Iris pigment epithelial cell (primary cell): ENCODE measurements at regions not wholly inside any gene's neighbourhood (a gene's known extent, or its start where the extent isn't known, plus 50 kb on each side); places are given as distances from the start of the nearest gene placed in this dataset.

Source experiments
- DNase-seq: peaks from one replicate; pipeline ENCODE4 v3.0.0-alpha.2; 2011; ENCODE audit warnings: low read depth

- no peak for DNase-seq
Observed at GRCh38 chr11:111035746-111036145, 209.8 kb upstream of the POU2AF2 start.

GRCh38 chr11:111026241-111026640, 219.3 kb upstream of the POU2AF2 start:
- DNase-seq = no peak

DNA sequence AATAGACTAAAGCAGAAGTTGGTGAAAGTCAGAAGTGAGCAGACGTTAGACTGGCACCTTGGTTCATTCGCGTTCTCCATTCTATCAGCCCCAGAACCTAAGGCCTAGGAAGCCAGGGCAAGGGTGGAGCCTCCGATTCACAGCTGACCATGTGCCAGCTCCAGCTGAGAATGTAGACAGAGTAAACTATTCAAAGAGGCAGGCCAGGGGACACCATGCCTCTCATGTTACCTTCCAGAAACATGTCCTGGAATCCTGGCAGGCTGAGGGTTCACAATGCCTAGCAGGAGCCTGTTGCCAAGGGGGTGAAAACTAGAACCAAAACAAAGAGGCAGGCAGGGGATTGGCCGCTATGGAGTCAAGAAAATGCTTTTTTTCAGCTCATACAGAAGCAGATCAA, 224.4 kb upstream of the POU2AF2 start:
- DNase-seq = peak; percentile 33

DNA sequence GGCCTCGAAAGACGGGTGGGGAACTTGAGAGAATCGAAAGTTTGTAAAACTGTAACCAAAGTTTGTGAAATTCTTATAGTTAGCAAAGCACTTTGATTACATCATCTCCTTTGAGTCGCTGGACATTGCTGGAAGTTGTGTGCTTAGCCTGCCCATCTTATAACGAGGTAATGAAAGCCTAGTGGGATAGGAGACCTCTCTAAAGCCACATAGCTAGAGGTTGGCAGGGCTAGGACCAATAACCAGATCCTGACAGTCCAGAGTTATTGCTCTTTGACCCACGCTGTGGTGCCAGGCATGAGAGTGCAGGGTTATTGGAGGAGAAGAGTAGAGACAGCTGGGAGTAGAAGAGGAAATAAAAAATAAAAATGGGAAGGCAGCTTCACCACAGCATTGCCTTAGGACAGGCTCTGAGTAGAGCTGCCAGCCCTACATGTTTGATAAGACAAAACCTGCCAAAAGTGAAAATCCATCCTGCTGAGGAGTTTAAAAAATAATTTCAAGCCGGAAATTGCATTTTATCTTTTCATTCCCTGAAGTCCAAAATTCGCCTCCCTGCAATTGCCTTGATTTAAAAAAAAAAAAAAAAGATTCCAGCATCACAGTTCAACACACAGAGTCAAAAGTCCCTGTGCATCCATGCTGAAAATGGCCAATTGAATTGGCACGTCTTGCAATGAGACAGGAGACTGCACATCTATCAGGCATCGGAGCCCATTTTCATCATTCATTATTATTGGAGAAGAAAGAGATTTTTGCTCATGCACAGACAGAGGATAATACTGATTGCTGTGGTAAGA, 225.5 kb upstream of the POU2AF2 start:
- DNase-seq = peak; percentile 74

DNA sequence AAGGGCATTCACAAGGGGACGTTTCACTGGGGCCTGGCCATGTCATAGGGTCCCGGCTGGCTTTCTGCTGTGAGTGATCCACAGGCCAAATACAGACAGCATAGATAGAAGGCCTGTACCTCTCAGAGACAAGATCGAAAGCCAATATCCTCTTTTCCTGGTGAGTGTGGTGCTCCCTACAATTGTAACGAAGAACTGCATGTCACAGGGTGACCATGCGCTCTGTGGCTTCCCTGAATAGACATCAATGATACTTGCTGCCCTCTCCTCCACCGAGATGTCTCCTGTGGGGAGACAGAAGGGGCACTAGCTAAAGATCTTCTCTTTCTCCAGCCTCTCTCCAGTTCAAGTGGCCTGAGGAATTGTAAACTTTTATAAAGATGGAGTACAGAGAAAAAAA, 226.1 kb upstream of the POU2AF2 start:
- no peak for DNase-seq

DNA sequence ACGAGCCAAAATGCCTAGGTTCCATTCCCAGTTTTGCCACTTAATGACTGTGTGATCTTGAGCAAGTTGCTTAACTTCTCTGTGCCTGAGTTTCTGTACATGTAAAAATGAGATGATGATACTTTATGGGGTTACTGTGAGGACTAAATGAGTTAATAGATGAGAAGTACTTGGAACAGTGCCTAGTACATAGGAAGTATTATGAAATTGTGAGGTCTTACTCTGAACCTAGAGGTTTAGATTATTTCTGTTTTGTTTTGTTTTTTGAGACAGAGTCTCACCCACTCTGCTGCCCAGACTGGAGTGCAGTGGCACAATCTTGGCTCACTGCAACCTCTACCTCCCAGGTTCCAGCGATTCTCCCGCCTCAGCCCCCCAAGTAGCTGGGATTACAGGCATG, 227.0 kb upstream of the POU2AF2 start:
- peak; percentile 91 for DNase-seq

GRCh38 chr11:111012491-111012890, 233.0 kb upstream of the POU2AF2 start:
- no peak for DNase-seq

GRCh38 chr11:111011275-111011594, 234.3 kb upstream of the POU2AF2 start:
- DNase-seq = no peak

- DNase-seq = no peak
Observed at GRCh38 chr11:111010391-111011274, 234.9 kb upstream of the POU2AF2 start.

GRCh38 chr11:111006227-111006626, 239.3 kb upstream of the POU2AF2 start:
- no peak for DNase-seq

DNA sequence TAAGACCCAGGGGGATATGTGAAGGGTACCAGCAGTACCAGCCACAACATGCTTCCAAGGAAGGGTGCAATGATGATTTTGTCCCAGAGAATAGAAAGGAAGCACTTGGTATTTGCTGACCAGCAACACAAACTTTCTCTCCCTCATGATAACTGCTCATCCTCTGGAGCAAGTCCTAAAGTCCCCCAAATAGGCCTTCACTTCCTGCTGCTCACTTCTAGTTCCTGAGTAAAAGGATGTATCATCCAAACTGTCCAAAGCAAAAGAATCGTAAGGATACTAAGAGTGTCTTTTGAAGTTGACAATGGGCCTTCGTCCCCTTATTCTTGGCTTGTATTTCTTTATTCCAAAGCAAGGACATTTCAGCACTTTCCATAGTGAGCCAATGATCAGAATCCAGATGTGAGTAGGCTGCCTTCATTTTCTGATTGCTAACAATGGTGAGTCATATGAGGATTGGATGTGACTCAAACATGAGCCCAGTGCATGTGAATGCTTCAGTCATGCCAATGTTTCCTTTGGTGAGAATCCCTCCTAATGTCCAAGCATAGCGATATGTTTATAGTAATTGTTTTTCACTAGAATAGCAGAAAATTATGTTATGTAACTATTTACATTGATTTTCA, 243.4 kb upstream of the POU2AF2 start:
- peak; percentile 93 for DNase-seq

GRCh38 chr11:111001081-111001430, 244.5 kb upstream of the POU2AF2 start:
- DNase-seq = no peak

DNA sequence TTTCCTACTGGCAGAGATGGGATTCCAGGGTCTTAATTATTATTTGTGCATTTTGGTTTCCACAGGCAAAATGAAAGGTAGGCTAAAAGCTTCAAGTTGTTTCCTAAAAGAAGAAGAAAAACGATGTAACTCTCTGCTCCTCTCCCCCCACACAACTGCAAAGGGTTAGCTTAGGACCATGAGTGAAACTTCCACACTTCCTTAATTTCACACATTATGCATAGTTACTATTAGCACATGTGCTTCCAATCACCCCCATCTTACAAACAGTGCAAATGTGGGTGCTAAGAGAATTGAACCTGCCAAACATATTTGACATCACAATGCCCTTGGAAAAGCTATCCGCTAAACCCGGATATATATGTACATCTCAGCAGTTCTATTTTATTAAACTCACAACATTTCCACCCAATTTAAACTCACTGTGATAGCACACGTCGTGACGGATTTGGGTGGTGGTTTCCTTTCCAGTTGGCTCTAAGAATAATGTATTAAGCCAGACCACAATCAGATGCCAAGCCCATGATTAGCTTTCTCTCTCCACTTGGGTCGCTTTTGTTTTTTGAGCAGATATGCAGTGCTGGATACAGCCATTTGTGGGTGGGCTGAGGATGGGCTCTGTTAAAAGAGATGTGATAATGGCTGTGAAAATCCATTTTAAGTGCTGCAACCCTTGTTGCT, 245.0 kb upstream of the POU2AF2 start:
- peak; percentile 15 for DNase-seq

DNA sequence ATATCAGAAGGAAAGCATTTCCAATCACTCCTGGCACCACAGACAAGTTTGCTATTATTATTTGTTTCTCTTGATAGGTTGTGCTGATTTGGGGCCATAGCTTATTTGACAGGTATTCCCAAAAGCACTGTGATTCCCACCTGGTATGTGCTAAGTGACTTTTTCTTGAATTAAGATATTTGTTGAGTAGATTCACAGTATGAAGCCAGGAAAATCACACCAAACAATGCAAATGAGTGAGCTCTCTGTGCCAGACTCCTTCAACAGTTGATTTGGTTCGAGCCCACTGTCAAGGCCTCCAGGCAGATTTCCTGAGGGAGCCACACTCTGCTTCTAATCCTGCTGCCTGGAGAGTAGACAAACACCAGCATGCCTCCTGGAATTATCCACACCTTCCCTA, 253.0 kb upstream of the POU2AF2 start:
- DNase-seq = no peak

DNA sequence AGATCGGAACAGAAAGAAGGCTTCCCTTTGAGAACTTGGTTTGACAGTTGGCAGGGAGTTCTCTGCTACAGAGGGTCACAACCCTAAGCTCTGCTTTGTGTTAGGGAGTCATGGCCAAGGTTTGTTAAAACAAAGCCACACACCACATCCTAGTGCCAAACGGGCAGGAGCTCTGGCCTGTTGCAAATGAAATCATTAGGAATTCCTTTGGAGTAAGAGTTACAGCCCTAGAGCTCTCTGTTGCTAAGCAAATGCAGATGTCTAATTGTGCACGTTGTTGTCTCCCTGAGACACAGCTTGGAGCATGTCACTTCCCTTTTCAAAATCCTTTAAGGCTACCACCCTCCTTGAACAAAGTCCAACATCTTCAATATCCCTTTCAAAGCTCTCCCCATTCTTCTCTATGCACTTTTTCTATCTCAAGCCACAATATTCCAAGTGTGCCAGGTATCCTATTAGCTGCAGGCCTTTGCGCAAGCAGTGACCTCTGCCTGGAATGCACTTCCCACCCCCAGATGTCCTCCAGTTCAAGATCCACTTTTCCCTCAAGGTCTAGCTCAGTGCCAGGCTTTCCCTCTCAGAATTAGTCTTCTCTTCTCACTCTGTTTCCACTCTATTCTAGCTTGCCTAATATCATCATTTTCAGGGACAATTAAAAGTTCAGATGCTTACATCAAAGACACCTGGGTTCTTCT, 253.7 kb upstream of the POU2AF2 start:
- no peak for DNase-seq

GRCh38 chr11:110990311-110990710, 255.2 kb upstream of the POU2AF2 start:
- peak; percentile 35 for DNase-seq

- peak; percentile 98 for DNase-seq
Observed at GRCh38 chr11:110989428-110990133, 255.9 kb upstream of the POU2AF2 start.

GRCh38 chr11:110988671-110989070, 256.9 kb upstream of the POU2AF2 start:
- DNase-seq = no peak

GRCh38 chr11:110986016-110986415, 259.5 kb upstream of the POU2AF2 start:
- no peak for DNase-seq

DNA sequence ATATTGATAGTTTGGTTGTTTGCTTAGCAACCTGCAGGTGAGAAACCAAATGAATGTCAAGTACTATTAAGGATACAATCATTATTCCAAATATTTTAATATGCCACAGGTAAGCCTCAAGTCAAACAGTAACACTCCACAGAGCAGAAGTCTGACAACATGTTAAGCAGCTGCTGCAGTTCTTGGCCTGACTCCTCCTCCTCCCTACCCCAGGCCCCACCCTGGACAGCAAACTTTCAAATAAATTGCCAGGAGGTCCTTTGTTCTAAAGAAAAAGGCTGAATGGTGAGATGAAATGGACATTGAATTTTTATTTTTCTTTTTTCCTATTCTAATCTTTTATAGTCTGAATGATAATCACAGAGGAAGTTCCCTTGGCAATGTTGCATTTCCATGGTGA, 260.0 kb upstream of the POU2AF2 start:
- no peak for DNase-seq

GRCh38 chr11:110984693-110985092, 260.8 kb upstream of the POU2AF2 start:
- no peak for DNase-seq
